ENCODE measurements at regions not wholly inside any gene's neighbourhood (a gene's known extent, or its start where the extent isn't known, plus 50 kb on each side); places are given as distances from the start of the nearest gene placed in this dataset.

GRCh38 chr6:16894301-16894700 is 133.0 kb upstream of the ATXN1 start:
- TF ChIP-seq CTCF (IDR thresholded peaks at IDR 0.05; ENCODE audit: low read depth, low read length, poor library complexity, severe bottlenecking) (no peak), EZH2phosphoT487 (IDR thresholded peaks at IDR 0.05; ENCODE audit: borderline replicate concordance, low read length) (no peak)
